GM19397 (cell line): ENCODE measurements at regions not wholly inside any gene's neighbourhood (a gene's known extent, or its start where the extent isn't known, plus 50 kb on each side); places are given as distances from the start of the nearest gene placed in this dataset.

ENCODE experiments used
- ATAC-seq: cut with Tn5 transposase; IDR thresholded peaks from one replicate; pipeline ENCODE4 v1.9.1; 2021; ENCODE audit warnings: mild to moderate bottlenecking, moderate library complexity; ENCODE audit not compliant: unreplicated experiment

- ATAC-seq: no peak
These were observed 554.4 kb upstream of the SORCS1 start for GRCh38 chr10:107718864-107719263.

- no peak for ATAC-seq
These were observed 552.5 kb upstream of the SORCS1 start for GRCh38 chr10:107717046-107717445.

DNA sequence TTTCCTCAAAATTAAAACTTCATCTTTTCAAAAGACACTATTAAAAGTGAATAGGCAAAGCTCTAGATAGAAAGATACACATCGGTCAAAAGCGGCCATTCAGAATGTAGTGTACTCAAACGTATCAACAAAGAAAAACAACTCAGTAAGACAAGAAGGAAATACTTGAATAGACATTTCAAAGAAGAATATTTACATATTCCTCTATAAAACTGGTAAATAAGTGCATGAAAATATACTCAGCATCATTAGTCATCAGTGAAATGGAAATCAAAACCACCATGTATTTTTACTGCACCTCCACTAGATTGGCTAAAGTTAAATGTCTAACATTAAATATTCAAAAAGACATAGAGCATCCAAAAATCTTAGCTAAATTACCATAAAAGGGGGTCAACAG lies 551.1 kb upstream of the SORCS1 start:
- ATAC-seq: no peak

DNA sequence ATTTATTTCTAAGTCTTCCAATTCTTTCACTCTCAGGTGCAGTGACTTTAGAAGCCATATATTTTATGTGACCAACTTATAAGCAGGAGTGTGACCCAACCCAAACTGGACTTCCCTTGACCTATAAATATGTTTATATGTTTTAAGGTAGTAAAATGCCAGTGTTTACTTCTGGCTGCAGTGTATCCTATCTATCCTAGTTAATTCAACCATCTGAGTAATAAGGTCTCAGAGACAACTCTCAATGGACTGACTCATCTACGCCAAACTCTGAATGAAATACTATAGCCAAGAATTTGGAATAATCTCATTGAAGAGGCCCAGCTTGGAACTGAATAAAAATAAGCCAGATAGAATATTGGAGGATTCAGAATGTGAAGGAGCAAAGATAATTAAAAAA lies 544.5 kb upstream of the SORCS1 start:
- ATAC-seq: no peak

DNA sequence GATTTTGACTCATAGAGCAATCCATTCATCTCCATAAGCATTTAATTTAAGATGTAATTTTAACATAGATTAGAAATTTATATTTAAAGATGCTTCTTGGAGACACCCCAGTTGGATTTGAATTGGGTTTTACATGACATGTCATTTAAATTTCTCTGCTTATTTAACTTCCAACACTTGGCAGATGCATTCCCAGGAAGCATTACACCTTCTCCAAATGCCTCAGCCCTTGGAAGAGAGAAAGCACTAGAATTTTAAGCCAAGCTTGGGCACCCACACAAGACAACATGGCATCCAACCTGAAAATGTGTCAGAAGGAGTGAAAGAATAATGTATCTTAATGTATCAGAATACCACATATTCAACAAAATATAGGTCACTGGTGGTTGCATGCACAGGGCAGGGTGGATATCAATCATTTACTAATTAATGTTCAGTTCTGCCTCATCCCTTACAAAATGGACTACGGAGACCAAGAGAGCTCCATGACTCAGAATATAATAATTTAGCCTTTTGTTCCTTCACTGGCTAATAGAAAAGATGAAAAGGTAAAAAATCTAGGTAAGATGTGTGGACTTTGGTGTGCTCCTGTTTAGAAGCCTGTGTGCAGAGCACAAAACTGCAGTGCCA lies 541.7 kb upstream of the SORCS1 start:
- ATAC-seq: no peak

DNA sequence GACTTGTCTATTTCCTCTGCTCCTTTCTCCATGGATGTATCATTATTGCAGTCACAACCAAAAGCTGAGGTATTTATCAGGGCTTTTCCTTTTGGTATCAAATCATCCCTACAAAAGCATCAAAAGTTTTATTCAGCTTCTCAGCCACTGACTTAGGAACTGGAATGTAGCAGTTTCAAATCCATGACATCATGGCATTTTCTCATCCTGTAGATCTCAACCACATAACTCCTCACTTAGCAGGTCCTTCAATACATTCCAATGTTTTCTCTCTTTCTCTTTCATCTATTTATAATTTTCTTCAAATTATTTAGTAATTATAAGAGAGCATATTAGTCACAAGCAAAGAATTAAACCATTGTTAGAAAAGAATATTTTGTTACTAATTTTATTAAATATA lies 537.4 kb upstream of the SORCS1 start:
- ATAC-seq: no peak

- no peak for ATAC-seq
These were observed 527.6 kb upstream of the SORCS1 start for GRCh38 chr10:107692072-107692471.

DNA sequence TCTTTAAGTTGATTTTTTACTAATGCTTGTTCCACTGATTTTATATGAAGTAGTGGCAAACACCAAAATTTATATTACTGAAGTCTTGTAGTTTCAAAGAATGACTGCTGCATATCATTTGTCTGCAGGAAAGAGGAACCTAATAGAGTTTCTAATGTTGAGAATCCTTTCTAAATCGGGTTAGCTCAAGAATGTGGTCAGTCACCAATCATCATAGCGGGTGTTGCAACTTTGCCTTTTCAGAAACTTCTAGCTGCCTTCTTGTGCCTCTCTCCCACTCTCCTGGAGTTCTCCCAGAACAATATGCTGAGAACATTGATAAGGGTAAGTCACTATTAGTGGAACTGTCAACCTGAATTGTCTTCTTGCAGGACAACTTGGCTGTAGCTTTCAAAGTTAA lies 524.8 kb upstream of the SORCS1 start:
- ATAC-seq: no peak

GRCh38 chr10:107687701-107688100 lies 523.2 kb upstream of the SORCS1 start:
- ATAC-seq: no peak

GRCh38 chr10:107686095-107686494 lies 521.6 kb upstream of the SORCS1 start:
- ATAC-seq: no peak

- ATAC-seq: no peak
These were observed 507.5 kb upstream of the SORCS1 start for GRCh38 chr10:107671960-107672359.

DNA sequence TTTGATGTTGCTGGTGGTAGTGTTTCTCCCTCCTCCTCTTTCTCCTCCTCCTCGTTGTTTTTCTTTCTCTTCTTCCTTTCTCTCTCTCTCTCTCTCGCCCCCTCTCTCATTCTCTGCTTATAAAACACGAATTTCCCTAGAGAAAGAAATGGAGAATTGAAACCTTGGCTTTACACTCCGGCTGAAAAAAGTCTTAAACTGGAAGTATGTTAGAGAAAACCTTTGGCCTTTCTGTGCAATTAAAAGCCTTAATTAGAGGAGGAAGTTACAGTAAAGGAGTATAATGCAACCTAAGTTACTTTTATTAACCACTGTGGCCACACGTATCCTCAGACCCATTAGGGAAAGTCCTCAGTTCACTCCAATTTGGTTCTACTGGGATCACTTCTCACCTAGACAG lies 501.7 kb upstream of the SORCS1 start:
- ATAC-seq: no peak

DNA sequence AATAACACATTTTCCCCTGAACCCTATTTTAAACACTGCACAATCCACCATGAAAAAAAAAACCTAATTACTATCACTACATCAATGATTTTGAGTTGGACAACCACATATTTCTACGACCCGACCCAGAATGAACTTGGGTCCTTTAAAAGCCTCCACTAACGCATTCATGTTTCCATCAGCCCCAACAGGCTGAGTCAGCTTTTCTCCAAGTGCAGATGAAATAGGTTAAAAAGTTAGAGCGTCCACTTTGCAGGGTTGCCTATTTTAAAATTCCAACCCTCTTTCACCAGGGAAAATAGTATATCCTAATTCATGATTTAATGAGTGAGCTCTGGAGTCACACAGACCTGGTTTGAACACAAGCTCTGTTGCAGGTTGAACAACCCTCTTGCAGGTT lies 501.0 kb upstream of the SORCS1 start:
- ATAC-seq: no peak

GRCh38 chr10:107657851-107658250 lies 493.3 kb upstream of the SORCS1 start:
- ATAC-seq: no peak

DNA sequence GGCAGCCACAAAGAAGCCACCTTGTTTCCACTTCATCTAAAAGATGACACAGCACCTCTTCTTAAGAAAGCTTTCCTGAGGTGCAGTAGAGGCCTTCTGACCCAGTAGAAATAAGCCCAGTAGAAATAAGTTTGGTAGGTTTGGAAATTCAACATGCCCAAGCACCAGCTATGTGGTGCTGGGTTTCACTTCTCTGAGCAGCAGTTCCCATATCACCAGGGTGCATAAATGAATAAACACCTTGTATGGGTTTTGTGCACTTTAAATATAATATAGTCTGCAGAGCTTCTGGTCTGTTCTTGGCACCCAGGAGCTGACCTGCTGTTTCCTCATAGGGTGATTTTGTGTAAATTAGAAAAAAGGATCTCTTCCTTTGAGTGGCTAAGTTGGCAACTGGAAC lies 492.4 kb upstream of the SORCS1 start:
- ATAC-seq: no peak

- ATAC-seq: peak; percentile 86
These were observed 489.4 kb upstream of the SORCS1 start for GRCh38 chr10:107653832-107654287.

DNA sequence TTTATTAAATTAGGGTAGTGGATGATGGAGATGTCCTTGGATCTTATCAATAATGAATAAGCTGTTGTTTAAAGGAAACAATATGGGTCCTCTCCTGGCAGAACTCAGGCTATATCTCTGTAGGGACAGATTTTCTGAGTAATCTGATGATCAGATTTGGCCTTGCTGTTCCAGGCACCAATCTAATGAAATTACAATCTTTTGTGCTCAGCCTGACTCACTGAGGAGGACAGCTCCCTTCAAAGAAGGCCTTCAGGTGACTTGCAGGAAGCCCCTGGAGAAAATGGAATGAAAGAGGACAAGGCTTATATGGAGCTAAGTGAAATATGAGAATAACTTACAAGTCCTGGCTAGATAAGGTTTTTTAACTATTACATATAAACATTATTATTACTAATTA lies 486.4 kb upstream of the SORCS1 start:
- no peak for ATAC-seq

- ATAC-seq: no peak
These were observed 484.7 kb upstream of the SORCS1 start for GRCh38 chr10:107649249-107649648.

GRCh38 chr10:107647462-107647861 lies 483.0 kb upstream of the SORCS1 start:
- no peak for ATAC-seq

GRCh38 chr10:107631876-107632275 lies 467.4 kb upstream of the SORCS1 start:
- ATAC-seq: no peak

GRCh38 chr10:107626862-107627261 lies 462.4 kb upstream of the SORCS1 start:
- ATAC-seq: no peak

GRCh38 chr10:107623292-107623691 lies 458.8 kb upstream of the SORCS1 start:
- no peak for ATAC-seq

DNA sequence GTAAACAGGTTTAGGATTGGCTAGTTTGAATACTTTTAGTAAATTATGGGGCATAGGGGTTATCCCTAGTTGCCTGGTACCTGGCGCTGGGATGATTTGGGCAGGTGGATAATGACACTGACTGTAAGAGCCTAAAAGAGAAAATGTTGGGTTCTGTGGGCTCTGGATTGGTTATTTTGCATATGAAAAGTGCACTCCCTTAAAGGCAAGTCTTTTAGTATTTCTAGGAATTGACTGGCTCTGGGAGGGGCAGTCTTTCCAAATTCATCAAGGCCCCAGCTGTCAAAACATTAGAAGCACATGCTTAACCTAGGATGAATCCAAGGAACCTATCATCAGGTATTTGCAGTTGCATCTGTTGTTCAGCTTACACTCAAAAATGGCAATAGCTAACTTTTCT lies 454.6 kb upstream of the SORCS1 start:
- no peak for ATAC-seq
